A549 (cell line): ENCODE measurements at regions not wholly inside any gene's neighbourhood (a gene's known extent, or its start where the extent isn't known, plus 50 kb on each side); places are given as distances from the start of the nearest gene placed in this dataset.

Experiments used
- CBX8 ChIP-seq: fragments of 200-600 bp; sonication (generic); IDR thresholded peaks from 2 replicates; pipeline ENCODE4 v1.6.1; 2016
- CTCF ChIP-seq: fragments of >200 bp; sonication (Bioruptor Twin); formaldehyde crosslinking; IDR thresholded peaks from 3 replicates; pipeline ENCODE4 v1.5.1; 2016
- JUN ChIP-seq, 2 experiments: fragments of >200 bp; sonication (Bioruptor Twin); formaldehyde crosslinking; IDR thresholded peaks; 2 replicates in 1 of 2; 3 replicates in 1 of 2; pipeline ENCODE4 v1.6.1; 2016 to 2017
- KDM1A ChIP-seq: fragments of 200-600 bp; sonication (generic); IDR thresholded peaks from 2 replicates; pipeline ENCODE4 v1.6.1; 2016; ENCODE audit warnings: low read depth, mild to moderate bottlenecking
- KDM5A ChIP-seq: fragments of 200-600 bp; sonication (generic); IDR thresholded peaks from 2 replicates; pipeline ENCODE4 v1.6.1; 2016; ENCODE audit warnings: antibody characterized with exemption, mild to moderate bottlenecking
- POLR2A ChIP-seq: IDR thresholded peaks from 2 replicates; pipeline ENCODE4 v1.6.1; 2012; ENCODE audit warnings: mild to moderate bottlenecking, low read length
- RARB ChIP-seq: fragments of 250-450 bp; sonication (Bioruptor Pico); IDR thresholded peaks from 2 replicates; pipeline ENCODE4 v1.8.0; 2021; ENCODE audit warnings: mild to moderate bottlenecking, moderate library complexity
- RCOR1 ChIP-seq: fragments of 150-350 bp; IDR thresholded peaks from 2 replicates; pipeline ENCODE4 v1.6.1; 2014; ENCODE audit warnings: antibody characterized with exemption, low read length, low read depth
- RFX5 ChIP-seq: fragments of 450-650 bp; IDR thresholded peaks from 2 replicates; pipeline ENCODE4 v1.7.1; 2014; ENCODE audit warnings: antibody characterized with exemption, mild to moderate bottlenecking, moderate library complexity

GRCh38 chr9:93864840-93865239 lies 90.3 kb downstream of the BARX1 start:
- TF ChIP-seq CBX8 (no peak), POLR2A (no peak), RFX5 (no peak), CTCF (no peak), RCOR1 (no peak), KDM5A (no peak), JUN (IDR thresholded peaks at IDR 0.05) (no peak), RARB (CRISPR knock-in tag) (no peak), KDM1A (no peak)
